ENCODE measurements at regions not wholly inside any gene's neighbourhood (a gene's known extent, or its start where the extent isn't known, plus 50 kb on each side); places are given as distances from the start of the nearest gene placed in this dataset.

DNA sequence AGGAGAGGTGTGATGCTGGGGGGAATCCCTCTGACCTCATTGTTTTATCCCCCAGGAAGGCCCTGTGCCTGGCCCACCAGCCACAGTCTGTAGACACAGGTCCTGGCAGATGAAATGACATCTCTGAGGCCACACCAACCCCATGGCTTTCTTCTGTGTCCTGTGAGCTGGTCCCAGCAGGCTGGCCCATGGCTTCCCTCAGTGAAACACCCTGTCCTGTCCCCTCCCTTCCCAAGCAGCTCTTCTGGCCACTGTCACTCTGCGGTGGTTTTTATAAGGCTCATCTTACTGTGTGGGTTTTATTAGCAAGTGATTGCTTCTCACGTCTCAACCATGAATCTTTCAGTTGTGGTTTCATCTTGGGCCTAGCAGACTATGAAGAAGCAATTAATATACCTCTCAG is 81.6 kb upstream of the CALM2 start:
- Histone ChIP-seq H3K9me3 (no peaks in the 10 kb centered on the region), H3K4me3 (no peak overlapping the region), H3K27ac (peak overlapping the region; percentile 41), H3K4me1 (no peaks in the 10 kb centered on the region), H3K36me3 (ENCODE audit: insufficient read depth in 1 of 2, low read depth in 1 of 2) (no peaks in the 10 kb centered on the region), H3K27me3 (ENCODE audit: insufficient read depth in 3 of 3, low read length in 2 of 3) (no peaks in the 10 kb centered on the region)
- no peak for TF ChIP-seq CTCF (IDR thresholded peaks at IDR 0.05)
- DNase-seq = no peak
- intact Hi-C loops (cut with DNase I) = no loop called here
- peak in 3 of 4 donors; percentile 16 to 75 (median 60) for ATAC-seq
- 57 to 86% (median 65%) methylated on average over 2 of the region's 2 CpGs for WGBS, 3 donors

DNA sequence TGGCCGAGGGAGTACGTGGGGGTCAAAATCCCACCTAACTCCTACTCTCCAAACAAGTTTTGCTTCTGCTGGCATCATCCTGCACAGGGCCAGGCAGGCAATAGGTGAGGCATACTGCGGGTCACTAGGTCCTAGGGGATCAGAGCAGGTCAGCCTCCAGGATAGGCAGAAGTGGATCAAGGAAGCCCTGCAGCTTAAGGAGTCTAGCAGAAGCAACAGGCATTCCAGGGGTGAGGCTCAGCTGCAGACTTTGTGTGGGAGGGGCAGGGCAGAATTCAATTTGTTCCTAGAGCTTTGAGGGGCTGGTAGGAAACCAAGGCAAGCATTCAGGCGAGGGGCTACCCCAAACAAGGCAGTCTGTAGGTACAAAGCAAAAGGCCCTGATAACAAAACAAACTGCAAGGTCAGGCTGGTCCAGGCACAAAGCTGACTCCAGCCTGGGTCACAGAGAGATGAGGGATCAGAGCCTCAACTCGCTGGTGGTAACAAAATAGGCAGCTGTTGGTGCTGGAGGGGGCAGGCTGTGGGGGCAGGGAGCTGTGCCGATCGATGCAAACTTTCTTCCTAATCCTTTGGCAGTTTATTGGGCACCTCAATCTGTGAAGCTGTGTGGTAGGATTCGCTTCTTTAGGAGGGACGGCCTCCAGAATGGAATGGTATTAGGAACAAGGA is 80.2 kb upstream of the CALM2 start:
- Histone ChIP-seq H3K36me3 (ENCODE audit: insufficient read depth in 1 of 2, low read depth in 1 of 2) (no peaks in the 10 kb centered on the region), H3K27ac (no peak overlapping the region), H3K9me3 (no peaks in the 10 kb centered on the region), H3K4me1 (no peaks in the 10 kb centered on the region), H3K4me3 (no peak overlapping the region), H3K27me3 (ENCODE audit: insufficient read depth in 3 of 3, low read length in 2 of 3) (no peaks in the 10 kb centered on the region)
- 65 to 72% (median 71%) methylated on average over 9 of the region's 9 CpGs for WGBS, 3 donors
- no peak for TF ChIP-seq CTCF (IDR thresholded peaks at IDR 0.05)
- no peak for DNase-seq
- ATAC-seq = no peak
- intact Hi-C loops (cut with DNase I) = no loop called here

- H3K36me3 ChIP-seq (ENCODE audit: insufficient read depth in 1 of 2, low read depth in 1 of 2) = no peaks in the 10 kb centered on the region
- no peaks in the 10 kb centered on the region for H3K9me3 ChIP-seq
- no peak overlapping the region for H3K4me3 ChIP-seq
- H3K27me3 ChIP-seq (ENCODE audit: insufficient read depth in 3 of 3, low read length in 2 of 3) = no peaks in the 10 kb centered on the region
- ATAC-seq (no peak), DNase-seq (no peak)
- no peak overlapping the region for H3K27ac ChIP-seq
- intact Hi-C loops (cut with DNase I) = no loop called here
- no peaks in the 10 kb centered on the region for H3K4me1 ChIP-seq
- WGBS, 3 donors = 86 to 94% (median 87%) methylated on average over 4 of the region's 4 CpGs
- no peak for TF ChIP-seq CTCF (IDR thresholded peaks at IDR 0.05)
Observed at GRCh38 chr2:47255794-47256193, 79.5 kb upstream of the CALM2 start.

- Histone ChIP-seq H3K27me3 (ENCODE audit: insufficient read depth in 3 of 3, low read length in 2 of 3) (no peaks in the 10 kb centered on the region), H3K4me1 (no peaks in the 10 kb centered on the region)
- intact Hi-C loops (cut with DNase I) = no loop called here
Observed at GRCh38 chr2:47254464-47254863, 78.2 kb upstream of the CALM2 start.

More at GRCh38 chr2:47254464-47254863, 78.2 kb upstream of the CALM2 start:
- ATAC-seq (no peak), DNase-seq (no peak)
- no peak overlapping the region for H3K27ac ChIP-seq
- no peaks in the 10 kb centered on the region for H3K36me3 ChIP-seq (ENCODE audit: insufficient read depth in 1 of 2, low read depth in 1 of 2)
- TF ChIP-seq CTCF (IDR thresholded peaks at IDR 0.05) = no peak
- WGBS, 3 donors = 88 to 96% (median 91%) methylated on average over 5 of the region's 5 CpGs
- H3K4me3 ChIP-seq = no peak overlapping the region
- H3K9me3 ChIP-seq = no peaks in the 10 kb centered on the region
